ENCODE measurements at regions not wholly inside any gene's neighbourhood (a gene's known extent, or its start where the extent isn't known, plus 50 kb on each side); places are given as distances from the start of the nearest gene placed in this dataset.

- H2AFZ ChIP-seq (ENCODE audit: low read depth, low read length), result no peak overlapping the region
Observed at GRCh38 chr10:113454341-113455061, 98.4 kb upstream of the HABP2 start.

DNA sequence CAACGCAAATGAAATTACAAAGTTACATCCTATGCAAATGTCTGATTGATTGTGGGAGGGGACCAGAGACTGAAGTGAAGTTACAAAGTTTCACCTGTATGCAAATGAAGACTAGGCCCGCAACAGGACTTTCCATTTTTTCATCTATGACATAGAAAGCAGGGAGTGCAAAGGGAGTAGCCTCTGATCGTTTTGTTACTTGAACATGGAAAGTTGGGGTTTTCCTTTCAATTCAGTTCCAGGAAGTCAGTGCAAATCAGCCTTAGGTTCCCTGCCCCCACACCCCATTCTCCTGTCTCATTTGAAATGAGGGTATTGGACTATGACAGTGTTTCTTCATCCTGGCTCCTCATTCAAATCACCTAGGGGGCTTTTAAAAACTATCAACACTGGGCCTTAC lies 96.9 kb upstream of the HABP2 start:
- no peaks in the 10 kb centered on the region for H3K79me2 ChIP-seq (replicated peaks; ENCODE audit: insufficient read depth, low read length)

More at GRCh38 chr10:113454341-113455061, 98.4 kb upstream of the HABP2 start:
- Histone ChIP-seq H4K20me1 (ENCODE audit: insufficient read depth) (no peaks in the 10 kb centered on the region), H3K4me2 (ENCODE audit: low read length) (no peak overlapping the region), H3K79me2 (replicated peaks; ENCODE audit: insufficient read depth, low read length) (no peaks in the 10 kb centered on the region), H3K9me2 (ENCODE audit: insufficient read depth, low read length) (no peaks in the 10 kb centered on the region), H3K9ac (ENCODE audit: low read length) (no peak overlapping the region), H3F3A (ENCODE audit: insufficient read depth, low read length, poor library complexity, severe bottlenecking) (peaks cover 5% of the 10 kb centered on the region), H3K9me3 (ENCODE audit: low read length) (no peaks in the 10 kb centered on the region), H3K27ac (ENCODE audit: low read length) (no peak overlapping the region), H3K4me3 (ENCODE audit: low read length) (no peak overlapping the region), H3K27me3 (ENCODE audit: insufficient read depth, low read depth, low read length) (no peaks in the 10 kb centered on the region), H3K36me3 (ENCODE audit: insufficient read depth, low read length) (no peaks in the 10 kb centered on the region)
- peak; percentile 65 for TF ChIP-seq SMC3 (conservative IDR thresholded peaks at IDR 0.05; ENCODE audit: poor library complexity)
- no peak for TF ChIP-seq TAF1 (IDR thresholded peaks at IDR 0.05; ENCODE audit: low read depth)
- no peak for TF ChIP-seq EP300 (conservative IDR thresholded peaks at IDR 0.05; ENCODE audit: poor library complexity, severe bottlenecking)
- TF ChIP-seq MXI1 (conservative IDR thresholded peaks at IDR 0.05; ENCODE audit: poor library complexity, severe bottlenecking), result no peak
- peak; percentile 66 for TF ChIP-seq CTCF (IDR thresholded peaks at IDR 0.05; ENCODE audit: poor library complexity, severe bottlenecking)
- no peak for TF ChIP-seq POLR2AphosphoS5 (IDR thresholded peaks at IDR 0.05)
- no peak for TF ChIP-seq EZH2 (IDR thresholded peaks at IDR 0.05; ENCODE audit: borderline replicate concordance, insufficient read depth, low read length, poor library complexity, severe bottlenecking)
- TF ChIP-seq RAD21 (conservative IDR thresholded peaks at IDR 0.05), result peak; percentile 39
- TF ChIP-seq, protein P1, sequence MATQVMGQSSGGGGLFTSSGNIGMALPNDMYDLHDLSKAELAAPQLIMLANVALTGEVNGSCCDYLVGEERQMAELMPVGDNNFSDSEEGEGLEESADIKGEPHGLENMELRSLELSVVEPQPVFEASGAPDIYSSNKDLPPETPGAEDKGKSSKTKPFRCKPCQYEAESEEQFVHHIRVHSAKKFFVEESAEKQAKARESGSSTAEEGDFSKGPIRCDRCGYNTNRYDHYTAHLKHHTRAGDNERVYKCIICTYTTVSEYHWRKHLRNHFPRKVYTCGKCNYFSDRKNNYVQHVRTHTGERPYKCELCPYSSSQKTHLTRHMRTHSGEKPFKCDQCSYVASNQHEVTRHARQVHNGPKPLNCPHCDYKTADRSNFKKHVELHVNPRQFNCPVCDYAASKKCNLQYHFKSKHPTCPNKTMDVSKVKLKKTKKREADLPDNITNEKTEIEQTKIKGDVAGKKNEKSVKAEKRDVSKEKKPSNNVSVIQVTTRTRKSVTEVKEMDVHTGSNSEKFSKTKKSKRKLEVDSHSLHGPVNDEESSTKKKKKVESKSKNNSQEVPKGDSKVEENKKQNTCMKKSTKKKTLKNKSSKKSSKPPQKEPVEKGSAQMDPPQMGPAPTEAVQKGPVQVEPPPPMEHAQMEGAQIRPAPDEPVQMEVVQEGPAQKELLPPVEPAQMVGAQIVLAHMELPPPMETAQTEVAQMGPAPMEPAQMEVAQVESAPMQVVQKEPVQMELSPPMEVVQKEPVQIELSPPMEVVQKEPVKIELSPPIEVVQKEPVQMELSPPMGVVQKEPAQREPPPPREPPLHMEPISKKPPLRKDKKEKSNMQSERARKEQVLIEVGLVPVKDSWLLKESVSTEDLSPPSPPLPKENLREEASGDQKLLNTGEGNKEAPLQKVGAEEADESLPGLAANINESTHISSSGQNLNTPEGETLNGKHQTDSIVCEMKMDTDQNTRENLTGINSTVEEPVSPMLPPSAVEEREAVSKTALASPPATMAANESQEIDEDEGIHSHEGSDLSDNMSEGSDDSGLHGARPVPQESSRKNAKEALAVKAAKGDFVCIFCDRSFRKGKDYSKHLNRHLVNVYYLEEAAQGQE (IDR thresholded peaks at IDR 0.05; ENCODE audit: borderline replicate concordance), result no peak

More for the DNA sequence above, 96.9 kb upstream of the HABP2 start:
- H3K9ac ChIP-seq (ENCODE audit: low read length), result no peak overlapping the region
- no peak overlapping the region for H3K4me2 ChIP-seq (ENCODE audit: low read length)
- H2AFZ ChIP-seq (ENCODE audit: low read depth, low read length), result no peak overlapping the region
- H3K27me3 ChIP-seq (ENCODE audit: insufficient read depth, low read depth, low read length), result no peaks in the 10 kb centered on the region
- no peak overlapping the region for H3K27ac ChIP-seq (ENCODE audit: low read length)
- H3F3A ChIP-seq (ENCODE audit: insufficient read depth, low read length, poor library complexity, severe bottlenecking), result peaks cover 5% of the 10 kb centered on the region
- TF ChIP-seq POLR2AphosphoS5 (IDR thresholded peaks at IDR 0.05), result no peak
- H3K9me2 ChIP-seq (ENCODE audit: insufficient read depth, low read length), result no peaks in the 10 kb centered on the region
- H3K4me3 ChIP-seq (ENCODE audit: low read length), result no peak overlapping the region
- no peaks in the 10 kb centered on the region for H4K20me1 ChIP-seq (ENCODE audit: insufficient read depth)
- H3K9me3 ChIP-seq (ENCODE audit: low read length), result no peaks in the 10 kb centered on the region
- no peaks in the 10 kb centered on the region for H3K36me3 ChIP-seq (ENCODE audit: insufficient read depth, low read length)
